ENCODE measurements at regions not wholly inside any gene's neighbourhood (a gene's known extent, or its start where the extent isn't known, plus 50 kb on each side); places are given as distances from the start of the nearest gene placed in this dataset.

DNA sequence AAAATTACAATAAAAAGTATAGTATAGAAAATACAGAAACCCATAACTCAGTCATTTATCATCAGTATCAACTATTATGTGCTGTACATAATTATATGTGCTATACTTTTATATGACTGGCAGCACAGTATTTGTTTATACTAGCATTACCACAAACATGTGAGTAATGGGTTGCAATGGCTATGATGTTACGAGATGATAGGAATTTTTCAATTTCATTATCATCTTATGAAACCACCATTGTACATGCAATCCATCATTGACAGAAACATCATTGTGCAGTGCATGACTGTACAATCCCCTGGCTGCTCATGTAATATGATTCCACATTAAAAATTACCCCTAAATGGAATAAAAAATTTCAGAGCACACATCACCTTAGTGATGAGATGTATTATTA lies 55.7 kb upstream of the TMEM229A start:
- Histone ChIP-seq H2AK5ac (ENCODE audit: insufficient read length, low read length) (no peak overlapping the region), H3K9me3 (ENCODE audit: control insufficient read depth, low read depth, low read length) (no peaks in the 10 kb centered on the region), H3K14ac (ENCODE audit: insufficient read depth, low read length) (no peak overlapping the region), H3T11ph (ENCODE audit: low read length) (no peak overlapping the region), H3K27ac (ENCODE audit: insufficient read length, low read depth, low read length) (no peak overlapping the region), H4K91ac (ENCODE audit: insufficient read length, low read depth, low read length) (no peak overlapping the region), H3K56ac (ENCODE audit: insufficient read length, low read depth, low read length) (no peak overlapping the region), H3K23ac (ENCODE audit: insufficient read length, low read depth, low read length) (no peak overlapping the region), H3K27me3 (ENCODE audit: insufficient read depth, low read length) (no peaks in the 10 kb centered on the region), H2BK20ac (ENCODE audit: low read depth, low read length, poor library complexity, severe bottlenecking) (no peak overlapping the region), H3K4ac (ENCODE audit: low read depth, low read length) (no peak overlapping the region), H2BK5ac (ENCODE audit: insufficient read length, low read length) (no peak overlapping the region), H2BK120ac (ENCODE audit: low read depth, low read length, poor library complexity, severe bottlenecking) (no peak overlapping the region), H2BK15ac (ENCODE audit: low read depth, low read length) (no peak overlapping the region), H3K9ac (ENCODE audit: extremely low read depth, insufficient read length, low read length) (no peak overlapping the region), H3K79me2 (ENCODE audit: insufficient read depth, low read length) (no peaks in the 10 kb centered on the region), H4K5ac (ENCODE audit: insufficient read length, low read depth, low read length) (no peak overlapping the region), H4K20me1 (ENCODE audit: control insufficient read depth, insufficient read depth, insufficient read length) (no peaks in the 10 kb centered on the region), H2BK12ac (ENCODE audit: insufficient read length, low read depth, low read length) (no peak overlapping the region), H2AFZ (ENCODE audit: low read length) (no peak overlapping the region), H4K8ac (replicated peaks; ENCODE audit: insufficient read length, low read depth, low read length) (no peak overlapping the region), H3K18ac (ENCODE audit: insufficient read length, low read depth, low read length) (no peak overlapping the region), H3K79me1 (ENCODE audit: insufficient read depth, low read depth, low read length, poor library complexity, severe bottlenecking) (no peaks in the 10 kb centered on the region), H3K4me2 (ENCODE audit: insufficient read depth, insufficient read length, low read length) (no peak overlapping the region), H3K23me2 (ENCODE audit: insufficient read length, low read depth, low read length, poor library complexity, severe bottlenecking) (no peaks in the 10 kb centered on the region), H3K4me1 (ENCODE audit: insufficient read depth, low read length) (no peaks in the 10 kb centered on the region)
- H3K36me3 Mint-ChIP-seq (ENCODE audit: insufficient read depth in 1 of 3, low read depth in 3 of 3): no peaks in the 10 kb centered on the region
- DNase-seq: no peak
- H3K9me3 Mint-ChIP-seq: no peaks in the 10 kb centered on the region
- no peaks in the 10 kb centered on the region for H3K4me1 Mint-ChIP-seq
- no peak for TF ChIP-seq CTCF (conservative IDR thresholded peaks at IDR 0.05)
- no peak overlapping the region for H3K4me3 Mint-ChIP-seq
- H3K27me3 Mint-ChIP-seq (ENCODE audit: low read depth): no peaks in the 10 kb centered on the region
- no peak overlapping the region for H3K27ac Mint-ChIP-seq
- WGBS (ENCODE audit: extremely low coverage, insufficient read length, low lambda C conversion rate): no CpG with 5 or more reads among the region's 1 CpG

All from H9 (cell line).